KBM-7 (cell line): ENCODE measurements at regions not wholly inside any gene's neighbourhood (a gene's known extent, or its start where the extent isn't known, plus 50 kb on each side); places are given as distances from the start of the nearest gene placed in this dataset.
"Not testable (repeated sequence)": the region's sequence is repeated elsewhere in the genome, so short reads cannot be mapped to it uniquely, and the experiment has no call there.

ENCODE experiments used
- DNase-seq: peaks from one replicate; pipeline ENCODE4 v3.0.0-alpha.2; 2015
- in situ Hi-C: fragments of 300-500 bp; cut with MboI; formaldehyde crosslinking; loops from 2 replicates; pipeline ENCODE4 v1.14.3; 2020; ENCODE audit warnings: low sequenced_read_pairs, low pct_unique_long_range_greater_than_20kb, mixed read lengths

DNA sequence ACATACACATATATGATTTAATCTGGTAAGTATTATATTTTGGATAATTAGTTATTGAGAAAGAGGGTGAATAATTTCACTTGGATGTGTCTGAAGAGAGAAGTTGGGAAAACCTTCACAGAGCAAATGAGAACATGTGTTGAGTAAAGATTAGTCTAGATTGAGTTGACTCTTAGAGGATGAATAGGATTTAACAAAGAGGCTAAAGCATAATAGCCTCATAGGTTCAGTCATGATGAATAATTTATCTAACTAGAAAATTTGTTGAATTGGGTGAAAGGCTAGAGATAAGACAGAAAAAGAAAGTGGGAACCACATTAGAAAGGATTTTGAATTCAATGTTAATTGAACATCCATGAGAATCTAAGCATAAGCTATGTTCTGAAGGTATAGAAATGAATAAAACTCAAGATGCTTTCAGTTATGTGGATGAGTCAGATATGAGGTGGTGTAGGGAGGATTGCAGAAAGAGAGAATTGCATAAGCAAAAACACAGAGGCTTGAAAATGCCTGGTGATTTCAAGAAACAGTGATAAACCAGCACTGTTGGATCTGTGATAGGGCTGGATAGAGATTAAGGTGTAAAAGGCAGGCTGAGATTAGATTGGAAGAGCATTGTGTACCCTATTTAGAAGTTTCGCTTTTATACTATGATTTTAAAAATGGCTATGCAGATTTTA lies 207.6 kb upstream of the NR3C2 start:
- in situ Hi-C loops = no loop called here
- DNase-seq = no peak

DNA sequence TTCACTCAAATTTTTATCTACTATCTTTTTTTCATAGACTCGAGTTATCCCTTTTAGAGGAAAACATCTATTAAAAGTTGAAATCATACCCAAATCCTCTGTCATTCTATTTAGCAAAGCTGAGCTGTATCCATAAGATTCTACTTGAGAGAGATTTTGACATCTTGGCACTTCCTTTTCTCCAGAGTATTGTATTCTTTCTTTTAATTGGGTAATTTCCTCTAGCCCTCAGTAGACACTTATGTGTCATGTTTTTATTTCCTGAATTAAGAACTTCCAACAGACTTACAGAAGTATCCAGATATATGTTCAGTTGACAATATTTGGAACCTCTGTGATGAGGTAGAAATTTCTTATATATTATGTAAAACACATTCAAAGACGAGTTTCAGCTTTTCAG lies 201.6 kb upstream of the NR3C2 start:
- DNase-seq = no peak
- in situ Hi-C loops = no loop called here

DNA sequence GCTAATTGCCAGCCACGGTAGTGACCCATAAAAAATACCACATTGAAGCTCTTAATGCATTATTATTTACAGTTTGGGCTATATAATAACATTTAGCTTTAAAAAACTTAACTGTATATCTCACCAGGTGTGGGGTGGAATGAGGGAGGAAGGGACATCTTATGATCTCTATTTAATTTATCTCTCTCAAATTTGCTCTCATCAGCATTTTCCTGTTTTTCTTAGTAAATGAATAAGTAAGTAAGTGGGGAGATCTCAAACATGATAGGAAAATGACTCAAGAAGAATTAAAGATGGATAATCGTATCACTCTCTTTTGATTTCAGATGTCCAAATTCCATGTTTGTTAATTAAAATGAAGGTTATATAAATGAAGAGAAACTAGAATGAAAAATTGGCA lies 200.7 kb upstream of the NR3C2 start:
- in situ Hi-C loops = no loop called here
- no peak for DNase-seq

DNA sequence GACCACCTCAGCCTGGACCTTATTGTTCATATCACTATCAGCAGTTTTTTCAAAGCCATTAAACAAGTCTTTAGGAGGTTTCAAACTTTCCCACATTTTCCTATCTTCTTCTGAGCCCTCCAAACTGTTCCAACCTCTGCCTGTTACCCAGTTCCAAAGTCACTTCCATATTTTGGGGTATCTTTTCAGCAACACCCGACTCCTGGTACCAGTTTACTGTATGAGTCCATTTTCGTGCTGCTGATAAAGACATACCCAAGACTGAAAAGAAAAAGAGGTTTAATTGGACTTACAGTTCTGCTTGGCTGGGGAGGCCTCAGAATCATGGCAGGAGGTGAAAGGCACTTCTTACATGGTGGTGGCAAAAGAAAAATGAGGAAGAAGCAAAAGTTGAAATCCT lies 195.9 kb upstream of the NR3C2 start:
- in situ Hi-C loops, DNase-seq: not testable (repeated sequence)

DNA sequence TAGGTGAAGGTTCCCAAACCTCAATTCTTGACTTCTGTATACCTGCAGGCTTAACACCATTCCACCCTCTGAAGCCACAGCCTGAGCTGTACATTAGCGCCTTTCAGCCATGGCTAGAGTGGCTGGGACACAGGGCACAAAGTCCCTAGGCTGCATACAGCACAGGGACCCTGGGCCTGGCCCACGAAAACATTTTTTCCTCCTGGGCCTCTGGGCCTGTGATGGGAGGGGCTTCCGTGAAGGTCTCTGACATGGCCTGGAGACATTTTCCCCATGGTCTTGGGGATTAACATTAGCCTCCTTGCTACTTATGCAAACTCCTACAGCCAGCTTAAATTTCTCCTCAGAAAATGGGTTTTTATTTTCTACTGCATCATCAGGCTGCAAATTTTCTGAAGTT lies 195.2 kb upstream of the NR3C2 start:
- in situ Hi-C loops, DNase-seq: not testable (repeated sequence)

DNA sequence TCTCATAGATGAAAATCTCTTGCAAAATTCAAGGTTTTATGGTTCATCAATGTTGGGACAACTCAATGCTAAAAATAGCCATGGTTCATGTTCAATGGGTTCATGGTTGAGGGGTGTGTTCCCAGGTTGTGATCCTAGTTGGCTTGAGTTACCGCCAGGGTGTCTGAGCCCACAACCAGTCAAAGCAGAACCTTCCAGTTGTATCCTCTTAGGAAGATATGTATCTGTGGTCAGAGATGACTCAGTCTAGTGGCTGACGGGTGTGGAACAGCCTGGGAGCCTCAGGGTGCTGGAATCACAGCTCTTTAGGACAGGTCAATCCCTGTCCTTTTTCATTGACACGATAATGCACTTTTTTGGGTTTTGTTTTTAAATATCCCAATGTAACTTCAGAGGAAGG lies 192.3 kb upstream of the NR3C2 start:
- DNase-seq = no peak
- in situ Hi-C loops = no loop called here

DNA sequence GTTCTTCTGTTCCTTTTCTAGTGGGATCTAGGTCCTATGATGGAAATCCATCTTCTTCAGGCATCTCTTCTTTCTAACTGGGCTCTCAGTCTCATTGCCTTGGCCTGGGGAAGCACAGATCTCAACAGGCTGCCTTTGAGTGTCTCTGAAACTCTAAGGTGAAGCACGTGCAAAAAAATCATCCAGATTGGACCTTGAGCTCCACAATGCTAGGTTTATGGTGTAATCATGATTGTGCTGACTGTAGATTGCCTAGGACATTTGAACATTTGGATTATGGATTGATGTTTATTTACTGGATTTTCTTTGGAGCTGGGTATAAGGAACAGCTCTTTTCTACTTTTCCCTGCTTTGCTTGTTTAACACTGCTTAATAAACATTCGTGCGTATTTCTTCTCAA lies 191.5 kb upstream of the NR3C2 start:
- in situ Hi-C loops = no loop called here
- DNase-seq = no peak

DNA sequence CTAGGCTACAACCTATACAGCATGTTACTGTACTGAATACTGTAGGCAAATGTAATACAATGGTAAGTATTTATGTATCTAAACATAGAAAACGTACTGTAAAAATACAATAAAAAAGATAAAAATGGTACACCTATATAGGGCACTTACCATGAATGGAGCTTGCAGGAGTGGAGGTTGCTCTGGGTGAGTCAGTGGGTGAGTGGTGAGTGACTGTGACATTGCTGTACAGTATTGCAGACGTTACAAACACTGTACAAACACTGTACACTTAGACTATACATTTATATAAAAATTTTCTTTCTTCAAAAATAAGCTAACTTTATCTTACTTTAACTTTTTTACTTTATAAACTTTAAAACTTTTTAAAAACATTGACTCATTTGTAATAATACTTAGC lies 190.3 kb upstream of the NR3C2 start:
- in situ Hi-C loops = no loop called here
- DNase-seq = no peak

DNA sequence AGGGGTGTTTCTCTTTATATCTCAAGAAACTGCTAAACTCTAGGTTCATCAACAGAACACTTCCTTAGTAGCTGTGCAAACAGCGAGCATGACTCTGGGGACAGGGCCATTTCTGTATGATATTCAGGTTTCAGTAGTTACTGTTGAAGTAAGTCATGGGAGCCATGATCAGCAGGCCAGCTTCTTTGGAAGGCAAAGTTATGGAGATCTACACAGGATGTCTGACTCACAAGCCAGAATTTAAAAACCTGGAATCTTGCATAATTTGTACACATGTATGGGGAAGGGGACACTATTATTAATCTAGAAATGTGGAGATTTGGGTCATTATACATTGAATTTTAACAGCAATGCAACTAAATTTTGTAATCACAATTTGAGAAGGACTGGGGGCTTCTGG lies 187.8 kb upstream of the NR3C2 start:
- in situ Hi-C loops = no loop called here

DNA sequence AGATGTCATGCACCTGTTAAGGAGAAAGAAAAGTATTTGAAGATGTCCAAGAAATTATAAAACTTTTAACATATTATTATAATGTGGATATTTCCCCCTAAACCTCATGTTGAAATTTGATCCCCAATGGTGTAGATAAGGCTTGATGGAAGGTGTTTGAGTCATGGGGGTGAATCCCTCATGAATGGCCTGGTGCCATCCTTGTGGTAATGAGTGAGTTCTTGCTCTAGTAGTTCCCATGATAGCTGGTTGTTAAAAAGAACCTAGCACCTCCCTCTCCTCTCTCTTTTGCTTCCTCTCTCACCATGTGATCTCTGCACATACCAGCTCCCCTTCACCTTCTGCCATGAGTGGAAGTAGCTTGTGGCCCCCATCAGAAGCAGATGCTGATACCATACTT lies 176.6 kb upstream of the NR3C2 start:
- DNase-seq = no peak
- in situ Hi-C loops = no loop called here

More for the DNA sequence above, 187.8 kb upstream of the NR3C2 start:
- DNase-seq = no peak

DNA sequence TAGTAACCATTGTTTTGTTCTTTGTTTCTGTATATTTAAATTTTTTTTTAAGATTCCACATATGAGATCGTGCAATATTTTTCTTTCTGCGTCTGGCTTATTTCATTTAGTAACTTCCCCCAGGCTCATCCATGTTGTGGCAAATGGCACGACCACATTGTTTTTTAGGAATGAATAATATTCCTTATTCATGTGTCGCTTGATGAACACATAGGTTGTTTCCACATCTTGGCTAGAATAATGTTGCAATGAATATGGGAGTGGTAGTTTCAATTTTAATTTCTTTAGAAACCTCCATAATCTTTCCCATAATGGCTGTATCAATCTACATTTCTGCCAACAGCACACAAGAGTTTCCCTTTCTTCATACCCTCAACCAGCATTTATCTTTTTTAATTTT lies 166.8 kb upstream of the NR3C2 start:
- in situ Hi-C loops = no loop called here
- DNase-seq = no peak

DNA sequence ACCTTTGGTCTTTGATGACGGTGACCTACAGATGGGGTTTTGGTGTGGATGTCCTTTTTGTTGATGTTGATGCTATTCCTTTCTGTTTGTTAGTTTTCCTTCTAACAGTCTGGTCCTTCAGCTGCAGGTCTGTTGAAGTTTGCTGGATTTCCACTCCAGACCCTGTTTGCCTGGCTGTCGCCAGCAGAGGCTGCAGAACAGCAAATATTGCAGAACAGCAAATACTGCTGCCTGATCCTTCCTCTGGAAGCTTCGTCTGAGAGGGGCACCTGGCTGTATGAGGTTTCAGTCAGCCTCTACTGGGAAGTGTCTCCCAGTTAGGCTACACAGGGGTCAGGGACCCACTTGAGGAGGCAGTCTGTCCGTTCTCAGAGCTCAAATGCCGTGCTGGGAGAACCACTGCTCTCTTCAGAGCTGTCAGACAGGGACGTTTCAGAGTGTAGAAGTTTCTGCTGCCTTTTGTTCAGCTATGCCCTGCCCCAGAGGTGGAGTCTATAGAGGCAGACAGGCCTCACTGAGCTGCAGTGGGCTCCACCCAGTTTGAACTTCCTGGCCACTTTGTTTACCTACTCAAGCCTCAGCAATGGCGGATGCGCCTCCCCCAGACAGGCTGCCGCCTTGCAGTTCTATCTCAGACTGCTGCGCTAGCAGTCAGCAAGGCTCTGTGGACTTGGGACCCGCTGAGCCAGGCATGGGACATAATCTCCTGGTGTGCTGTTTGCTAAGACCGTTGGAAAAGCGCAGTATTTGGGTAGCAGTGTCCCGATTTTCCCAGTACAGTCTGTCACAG lies 156.4 kb upstream of the NR3C2 start:
- DNase-seq, in situ Hi-C loops: not testable (repeated sequence)

DNA sequence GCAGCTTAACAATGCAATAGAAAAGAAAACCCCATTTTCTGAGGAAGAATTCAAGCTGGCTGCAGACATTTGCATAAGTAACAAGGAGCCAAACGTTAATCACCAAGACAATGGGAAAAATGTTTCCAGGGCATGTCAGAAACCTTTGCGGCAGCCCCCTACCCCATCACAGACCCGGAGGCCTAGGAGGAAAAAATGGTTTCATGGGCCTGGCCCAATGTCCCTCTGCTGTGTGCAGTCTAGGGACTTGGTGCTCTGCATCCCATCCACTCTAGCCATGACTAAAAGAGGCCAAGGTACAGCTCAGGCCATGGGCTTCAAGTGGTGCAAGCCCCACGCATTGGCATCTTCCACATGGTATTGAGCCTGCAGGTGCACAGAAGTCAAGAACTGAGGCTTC lies 147.0 kb upstream of the NR3C2 start:
- no peak for DNase-seq
- in situ Hi-C loops = no loop called here

DNA sequence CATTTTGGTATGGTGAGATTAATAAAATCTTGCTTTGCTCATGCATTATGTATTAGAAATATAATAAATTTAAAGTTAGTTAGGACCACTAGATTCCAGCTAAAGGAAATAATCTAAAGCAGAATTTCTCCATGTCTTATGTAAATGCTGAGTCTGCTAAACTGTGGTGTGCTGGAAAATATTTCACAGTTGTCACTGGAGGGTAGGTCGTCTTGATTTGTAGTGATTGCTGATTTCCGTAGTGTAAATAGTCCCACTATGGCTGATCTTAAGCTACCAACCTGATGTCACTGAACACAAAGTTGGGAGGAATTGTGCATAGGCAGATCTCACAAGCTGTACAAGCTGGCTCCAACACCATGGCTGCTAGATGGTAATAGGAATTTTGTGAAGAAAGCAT lies 133.4 kb upstream of the NR3C2 start:
- no peak for DNase-seq
- in situ Hi-C loops = no loop called here

DNA sequence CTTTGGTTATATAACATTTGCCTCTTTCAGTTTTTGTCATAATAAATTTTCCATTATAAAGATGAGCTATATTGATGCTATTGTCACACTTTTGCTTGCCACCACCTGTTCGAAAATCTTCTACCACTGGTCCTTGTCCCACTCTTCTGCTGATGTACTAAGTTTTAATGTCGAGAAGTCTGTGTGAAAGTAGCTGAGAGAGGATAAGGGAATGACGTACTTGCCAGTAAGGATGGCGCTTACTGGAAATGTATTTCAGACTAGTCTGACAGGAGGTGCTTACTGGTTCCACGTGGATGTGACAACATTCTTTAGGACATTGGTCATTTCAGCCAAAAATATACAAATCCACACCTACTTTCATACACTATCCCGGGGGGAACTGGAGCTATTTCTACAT lies 132.7 kb upstream of the NR3C2 start:
- DNase-seq = no peak

DNA sequence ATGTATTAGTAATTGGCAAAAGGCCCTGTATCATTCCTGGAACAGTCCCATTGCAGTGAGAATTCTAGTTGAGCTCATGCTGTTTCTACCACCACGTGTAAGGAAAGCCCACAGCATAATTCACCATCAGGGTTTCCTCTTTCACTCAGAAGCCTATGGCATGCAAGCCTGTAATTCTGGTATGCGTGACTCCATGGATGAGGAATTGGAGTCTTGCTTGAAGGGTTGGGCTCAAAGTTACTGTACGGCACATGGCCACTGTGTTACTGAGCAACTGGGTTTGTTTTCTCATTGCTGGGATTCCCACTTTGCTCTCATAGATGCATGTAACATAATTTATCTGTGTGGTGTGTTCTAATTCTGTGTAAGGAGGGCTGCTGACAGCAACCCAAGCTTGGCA lies 132.3 kb upstream of the NR3C2 start:
- in situ Hi-C loops = no loop called here
- no peak for DNase-seq

More for the DNA sequence above, 132.7 kb upstream of the NR3C2 start:
- in situ Hi-C loops = no loop called here

DNA sequence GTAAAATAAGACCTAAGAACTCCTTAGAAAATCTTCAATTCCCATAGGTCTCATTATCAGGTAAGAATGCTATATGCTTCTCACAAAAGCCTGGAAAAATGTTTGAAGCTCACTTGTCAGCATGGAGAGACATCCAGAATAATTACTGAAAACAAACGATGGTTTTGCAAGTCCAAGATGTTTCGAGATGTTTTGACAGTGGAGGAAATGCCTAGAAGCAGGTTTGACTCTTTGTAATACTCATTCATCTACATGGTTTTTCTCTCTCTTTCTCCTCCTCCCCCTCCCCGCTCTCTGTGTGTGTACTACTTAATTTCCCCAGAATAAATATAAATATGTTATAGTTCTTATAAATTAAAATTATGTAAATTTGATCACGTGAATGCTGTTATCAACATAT lies 131.9 kb upstream of the NR3C2 start:
- no peak for DNase-seq
- in situ Hi-C loops = no loop called here

DNA sequence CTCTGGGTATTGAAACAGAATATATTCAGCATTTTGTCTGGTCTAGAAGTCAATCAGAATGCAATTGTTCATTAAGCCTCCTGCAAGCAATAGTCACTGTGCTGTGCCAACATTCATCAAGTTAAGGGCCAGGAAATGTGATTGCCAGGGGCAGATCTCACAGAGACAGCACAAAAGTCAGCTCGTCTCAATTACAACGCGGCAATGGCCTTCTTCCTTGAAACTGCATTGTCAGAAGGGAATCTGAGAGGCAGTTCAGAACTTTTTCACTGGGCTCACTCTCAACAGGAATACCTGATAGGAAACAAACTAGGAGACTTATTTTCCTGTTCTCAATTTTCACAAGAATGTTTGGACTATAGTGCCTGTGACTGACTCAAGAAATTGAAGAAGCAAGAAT lies 131.1 kb upstream of the NR3C2 start:
- in situ Hi-C loops = no loop called here

DNA sequence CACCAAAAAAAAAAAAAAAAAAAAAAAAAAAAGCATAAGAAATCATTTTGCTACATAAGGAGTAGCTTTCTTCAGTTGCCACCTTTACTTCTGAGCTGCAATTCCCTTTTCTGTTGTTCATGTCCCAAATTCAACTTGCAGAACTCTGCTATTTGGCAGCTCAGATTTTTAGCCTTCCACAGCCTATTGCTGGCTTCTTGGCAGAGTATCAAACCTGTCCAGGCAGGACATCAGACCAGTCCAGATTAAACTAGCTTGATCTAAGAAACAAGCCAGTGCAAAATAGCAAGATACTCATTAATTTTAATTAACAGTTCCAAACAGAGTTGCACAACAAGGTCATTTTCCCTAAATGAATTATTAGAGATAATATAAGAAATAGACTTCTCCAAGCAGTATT lies 123.6 kb upstream of the NR3C2 start:
- in situ Hi-C loops = no loop called here
- DNase-seq = no peak

More for the DNA sequence above, 131.1 kb upstream of the NR3C2 start:
- no peak for DNase-seq

DNA sequence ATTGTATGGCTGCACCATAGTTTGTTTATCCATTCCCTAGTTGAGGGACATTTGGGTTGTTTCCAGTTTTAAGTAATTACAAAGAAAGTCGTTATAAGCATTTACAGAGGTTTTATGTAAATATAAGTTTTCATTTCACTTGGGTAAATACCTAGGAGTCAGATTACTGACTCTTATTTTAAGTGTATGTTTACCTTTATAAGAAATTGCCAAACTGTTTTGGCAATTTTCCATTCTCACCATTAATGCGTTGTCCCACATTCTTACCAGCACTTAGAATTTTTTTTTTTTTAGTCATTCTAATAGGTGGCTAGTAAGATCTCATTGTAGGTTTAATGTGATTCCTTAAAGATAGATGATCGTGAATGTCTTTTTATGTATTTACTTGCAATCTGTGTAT lies 121.5 kb upstream of the NR3C2 start:
- no peak for DNase-seq
- in situ Hi-C loops = no loop called here

DNA sequence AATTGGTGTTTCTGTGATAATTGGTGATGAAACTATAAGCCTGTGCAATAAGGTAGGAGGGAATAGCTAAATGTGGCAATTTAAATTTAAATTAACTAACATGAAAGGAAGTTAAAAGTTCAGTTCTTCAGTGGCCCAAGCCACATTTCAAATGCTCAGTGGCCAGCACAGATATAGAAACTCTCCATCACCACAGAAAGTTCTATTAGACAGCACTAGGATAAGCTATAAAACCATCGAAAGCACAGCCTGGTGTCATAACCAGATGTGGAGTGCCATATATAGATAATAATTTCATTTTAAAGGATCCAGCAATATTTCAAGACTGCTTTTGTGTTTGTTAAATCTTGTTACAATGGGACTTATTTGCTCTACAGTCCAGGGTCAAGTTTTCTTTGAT lies 119.3 kb upstream of the NR3C2 start:
- in situ Hi-C loops = no loop called here
- DNase-seq = no peak
